Body of pancreas (tissue), 4 donors: ENCODE measurements at regions not wholly inside any gene's neighbourhood (a gene's known extent, or its start where the extent isn't known, plus 50 kb on each side); places are given as distances from the start of the nearest gene placed in this dataset.

Experiments
- ATAC-seq: fragments of 150-250 bp; one replicate; pipeline ENCODE4 v1.9.1; 2016
- DNase-seq, 4 donors: peaks; one replicate each; pipeline ENCODE4 v3.0.0-alpha.2; 2019
- H3K27ac ChIP-seq, 4 donors: fragments of 200-600 bp; sonication (generic); 1 replicate in 3 of 4; 2 replicates in 1 of 4; pipeline versions ENCODE4 v1.5.1 to v1.6.1; 2016 to 2019; ENCODE audit warnings: mild to moderate bottlenecking in 1 of 4, mixed read lengths in 1 of 4, moderate library complexity in 1 of 4
- H3K27me3 ChIP-seq, 2 donors: fragments of 200-600 bp; sonication (generic); one replicate each; pipeline ENCODE4 v1.6.0; 2016; ENCODE audit warnings: mild to moderate bottlenecking in 1 of 2
- H3K36me3 ChIP-seq, 2 donors: fragments of 200-600 bp; sonication (generic); replicated peaks in 1 of 2; 2 replicates each; pipeline ENCODE4 v1.5.1; 2016; ENCODE audit warnings: low read depth in 2 of 2; ENCODE audit not compliant: insufficient read depth in 1 of 2
- H3K4me1 ChIP-seq: fragments of 200-600 bp; sonication (generic); one replicate; pipeline ENCODE4 v1.6.0; 2016
- H3K4me3 ChIP-seq, 2 donors: fragments of 200-600 bp; sonication (generic); 1 replicate in 1 of 2; 2 replicates in 1 of 2; pipeline ENCODE4 v1.5.1; 2016 to 2019
- H3K9me3 ChIP-seq, 3 donors: fragments of 200-600 bp; sonication (generic); 1 replicate in 2 of 3; 2 replicates in 1 of 3; pipeline ENCODE4 v1.5.1; 2016
- CTCF ChIP-seq, 7 experiments: fragments of 450-650 bp in 4 of 7; fragments of 200-600 bp in 3 of 7; sonication (generic) in 3 of 7; IDR thresholded peaks; one replicate each; pipeline ENCODE4 v1.5.1; 2016 to 2019; ENCODE audit warnings: antibody characterized with exemption in 7 of 7
- POLR2A ChIP-seq, 3 donors: fragments of 450-650 bp; IDR thresholded peaks; one replicate each; pipeline ENCODE4 v1.6.1; 2016; ENCODE audit warnings: antibody characterized with exemption in 3 of 3, mild to moderate bottlenecking in 2 of 3
- WGBS, 2 donors: methylation state at CpG; one replicate each; pipeline ENCODE4 v1.1.5; 2017; 5-methylcytosine and 5-hydroxymethylcytosine counted together
- intact Hi-C: fragments of 100-400 bp; cut with DNase I; formaldehyde crosslinking; loops from one replicate; pipeline ENCODE4 v1.15.1; 2023

GRCh38 chr3:5389057-5389456 lies 201.6 kb downstream of the EDEM1 start:
- DNase-seq (no peak), ATAC-seq (peak; percentile 33)
- H3K4me1 ChIP-seq = no peaks in the 10 kb centered on the region
- H3K27me3 ChIP-seq = no peaks in the 10 kb centered on the region
- TF ChIP-seq CTCF (IDR thresholded peaks at IDR 0.05) (no peak), POLR2A (IDR thresholded peaks at IDR 0.05) (no peak)
- H3K9me3 ChIP-seq = no peaks in the 10 kb centered on the region
- 68 to 71% methylated on average over 4 of the region's 4 CpGs for WGBS, 2 donors
- H3K36me3 ChIP-seq = no peaks in the 10 kb centered on the region
- no peak overlapping the region for H3K4me3 ChIP-seq
- intact Hi-C loops = no loop called here
- H3K27ac ChIP-seq = no peak overlapping the region

GRCh38 chr3:5390221-5390620 lies 202.7 kb downstream of the EDEM1 start:
- ATAC-seq (no peak), DNase-seq (no peak)
- Histone ChIP-seq H3K4me1 (no peaks in the 10 kb centered on the region), H3K27me3 (no peaks in the 10 kb centered on the region), H3K9me3 (no peaks in the 10 kb centered on the region), H3K27ac (no peak overlapping the region), H3K36me3 (no peaks in the 10 kb centered on the region), H3K4me3 (no peak overlapping the region)
- 47 to 68% methylated on average over 5 of the region's 5 CpGs for WGBS, 2 donors
- intact Hi-C loops = no loop called here
- TF ChIP-seq POLR2A (IDR thresholded peaks at IDR 0.05) = no peak
- no peak for TF ChIP-seq CTCF (IDR thresholded peaks at IDR 0.05)

- Histone ChIP-seq H3K27ac (no peak overlapping the region), H3K4me3 (no peak overlapping the region), H3K9me3 (no peaks in the 10 kb centered on the region), H3K27me3 (no peaks in the 10 kb centered on the region), H3K4me1 (no peaks in the 10 kb centered on the region), H3K36me3 (no peaks in the 10 kb centered on the region)
- DNase-seq (no peak), ATAC-seq (no peak)
- TF ChIP-seq POLR2A (IDR thresholded peaks at IDR 0.05) (no peak), CTCF (IDR thresholded peaks at IDR 0.05) (no peak)
- WGBS, 2 donors = 57 to 73% methylated on average over 5 of the region's 5 CpGs
- intact Hi-C loops = no loop called here
These were observed 203.6 kb downstream of the EDEM1 start for GRCh38 chr3:5390936-5391625.

GRCh38 chr3:5401002-5401401 lies 213.5 kb downstream of the EDEM1 start:
- H3K4me3 ChIP-seq = no peak overlapping the region
- ATAC-seq = no peak
- H3K27me3 ChIP-seq = no peaks in the 10 kb centered on the region
- no peak overlapping the region for H3K27ac ChIP-seq
- no peaks in the 10 kb centered on the region for H3K4me1 ChIP-seq
- no peak for TF ChIP-seq CTCF (IDR thresholded peaks at IDR 0.05)
- TF ChIP-seq POLR2A (IDR thresholded peaks at IDR 0.05) = no peak
- intact Hi-C loops = no loop called here
- 87 to 92% methylated on average over 10 of the region's 10 CpGs for WGBS, 2 donors
- H3K36me3 ChIP-seq = no peaks in the 10 kb centered on the region
- no peak for DNase-seq
- no peaks in the 10 kb centered on the region for H3K9me3 ChIP-seq

- ATAC-seq (no peak), DNase-seq (no peak)
- intact Hi-C loops = no loop called here
- no peaks in the 10 kb centered on the region for H3K36me3 ChIP-seq
- no peaks in the 10 kb centered on the region for H3K9me3 ChIP-seq
- no peak for TF ChIP-seq CTCF (IDR thresholded peaks at IDR 0.05)
- no peak for TF ChIP-seq POLR2A (IDR thresholded peaks at IDR 0.05)
- no peak overlapping the region for H3K27ac ChIP-seq
- no peaks in the 10 kb centered on the region for H3K4me1 ChIP-seq
- no peak overlapping the region for H3K4me3 ChIP-seq
- 73 to 91% methylated on average over 2 of the region's 2 CpGs for WGBS, 2 donors
- no peaks in the 10 kb centered on the region for H3K27me3 ChIP-seq
These were observed 217.2 kb downstream of the EDEM1 start for GRCh38 chr3:5404718-5405117.
